ENCODE measurements at regions not wholly inside any gene's neighbourhood (a gene's known extent, or its start where the extent isn't known, plus 50 kb on each side); places are given as distances from the start of the nearest gene placed in this dataset.

- CTCF ChIA-PET: interaction anchor here (1.4 kb wide), 1 partner anchor 9 kb away, joined by 3 read pairs; no protein-coding TSS in a partner anchor
- no peaks in the 10 kb centered on the region for H3K27me3 Mint-ChIP-seq (ENCODE audit: low read depth)
- intact Hi-C loops (cut with micrococcal nuclease): no loop called here
Measured at GRCh38 chr4:141416219-141416618, 195.5 kb downstream of the ZNF330 start.

GRCh38 chr4:141416677-141417363, 196.1 kb downstream of the ZNF330 start:
- CTCF ChIA-PET: interaction anchor here (1.4 kb wide), 1 partner anchor 9 kb away, joined by 3 read pairs; no protein-coding TSS in a partner anchor
- no peaks in the 10 kb centered on the region for H3K27me3 Mint-ChIP-seq (ENCODE audit: low read depth)

More at GRCh38 chr4:141416219-141416618, 195.5 kb downstream of the ZNF330 start:
- no peak overlapping the region for H3K4me3 Mint-ChIP-seq
- H3K4me1 Mint-ChIP-seq (ENCODE audit: low read depth): no peaks in the 10 kb centered on the region
- no peak for DNase-seq
- H3K27ac Mint-ChIP-seq: no peak overlapping the region
- H3K36me3 Mint-ChIP-seq (ENCODE audit: low read depth): no peaks in the 10 kb centered on the region
- no peaks in the 10 kb centered on the region for H3K9me3 Mint-ChIP-seq

DNA sequence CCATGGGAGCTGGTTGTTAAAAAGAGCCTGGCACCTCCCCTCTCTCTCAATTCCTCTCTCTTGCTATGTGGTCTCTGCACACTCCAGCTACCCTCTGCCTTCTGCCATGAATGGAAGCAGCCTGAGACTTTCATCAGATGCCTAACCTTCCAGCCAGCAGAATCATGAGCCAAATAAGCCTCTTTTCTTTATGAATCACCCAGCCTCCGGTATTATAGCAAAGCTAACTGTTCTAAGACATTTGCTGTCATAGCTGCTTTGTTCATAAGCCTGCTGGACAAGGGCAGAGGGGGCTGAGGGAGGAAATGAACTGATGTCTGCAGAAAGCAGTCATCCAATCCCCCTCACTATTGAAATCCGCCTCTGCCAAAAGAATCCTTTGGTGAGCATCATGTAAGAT, 196.7 kb downstream of the ZNF330 start:
- Mint-ChIP-seq H3K9me3 (no peaks in the 10 kb centered on the region), H3K27ac (no peak overlapping the region), H3K27me3 (ENCODE audit: low read depth) (no peaks in the 10 kb centered on the region), H3K36me3 (ENCODE audit: low read depth) (no peaks in the 10 kb centered on the region), H3K4me1 (ENCODE audit: low read depth) (no peaks in the 10 kb centered on the region), H3K4me3 (no peak overlapping the region)
- CTCF ChIA-PET: no interaction called here
- DNase-seq: no peak
- intact Hi-C loops (cut with micrococcal nuclease): no loop called here

More at GRCh38 chr4:141416677-141417363, 196.1 kb downstream of the ZNF330 start:
- intact Hi-C loops (cut with micrococcal nuclease): no loop called here
- Mint-ChIP-seq H3K4me3 (no peak overlapping the region), H3K4me1 (ENCODE audit: low read depth) (no peaks in the 10 kb centered on the region), H3K9me3 (no peaks in the 10 kb centered on the region), H3K36me3 (ENCODE audit: low read depth) (no peaks in the 10 kb centered on the region), H3K27ac (no peak overlapping the region)
- no peak for DNase-seq

GRCh38 chr4:141425124-141425523, 204.4 kb downstream of the ZNF330 start:
- CTCF ChIA-PET: interaction anchor here (1.7 kb wide), 1 partner anchor 9 kb away, joined by 3 read pairs; no protein-coding TSS in a partner anchor
- no peak overlapping the region for H3K27ac Mint-ChIP-seq

DNA sequence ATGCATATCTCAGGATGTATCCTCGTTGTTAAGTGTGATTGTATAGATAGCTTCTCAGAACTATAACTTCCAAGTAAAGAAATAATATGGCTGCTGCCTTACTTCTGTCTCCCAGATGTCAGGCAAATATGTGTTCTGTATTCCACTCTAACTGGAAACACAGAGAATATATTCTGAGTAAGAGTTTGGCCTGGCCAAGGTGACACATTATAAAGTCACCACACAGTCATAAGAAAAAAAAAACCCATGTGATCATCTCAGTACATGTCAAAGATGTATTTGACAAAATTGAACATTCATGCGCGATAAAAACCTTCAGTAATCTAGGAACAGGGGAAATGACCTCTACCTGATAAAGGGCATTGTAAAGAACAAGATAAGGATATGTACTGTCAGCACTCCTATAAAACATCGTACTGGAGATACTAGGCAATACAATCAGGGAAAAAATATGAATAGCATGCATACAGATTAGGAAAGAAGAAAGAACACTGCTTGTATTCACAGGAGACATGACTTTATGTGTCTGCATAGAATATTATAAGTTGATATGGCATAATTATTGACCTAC, 207.1 kb downstream of the ZNF330 start:
- Mint-ChIP-seq H3K4me3 (no peak overlapping the region), H3K27me3 (ENCODE audit: low read depth) (peaks cover 7% of the 10 kb centered on the region), H3K36me3 (ENCODE audit: low read depth) (no peaks in the 10 kb centered on the region), H3K4me1 (ENCODE audit: low read depth) (no peaks in the 10 kb centered on the region), H3K27ac (no peak overlapping the region), H3K9me3 (no peaks in the 10 kb centered on the region)
- CTCF ChIA-PET: interaction anchor here (0.5 kb wide), 1 partner anchor 442 kb away, joined by 3 read pairs; no protein-coding TSS in a partner anchor
- DNase-seq: no peak
- intact Hi-C loops (cut with micrococcal nuclease): no loop called here

More at GRCh38 chr4:141425124-141425523, 204.4 kb downstream of the ZNF330 start:
- Mint-ChIP-seq H3K36me3 (ENCODE audit: low read depth) (no peaks in the 10 kb centered on the region), H3K4me1 (ENCODE audit: low read depth) (no peaks in the 10 kb centered on the region), H3K27me3 (ENCODE audit: low read depth) (peaks cover 9% of the 10 kb centered on the region), H3K4me3 (no peak overlapping the region), H3K9me3 (peaks cover 3% of the 10 kb centered on the region)
- no peak for DNase-seq
- intact Hi-C loops (cut with micrococcal nuclease): no loop called here

DNA sequence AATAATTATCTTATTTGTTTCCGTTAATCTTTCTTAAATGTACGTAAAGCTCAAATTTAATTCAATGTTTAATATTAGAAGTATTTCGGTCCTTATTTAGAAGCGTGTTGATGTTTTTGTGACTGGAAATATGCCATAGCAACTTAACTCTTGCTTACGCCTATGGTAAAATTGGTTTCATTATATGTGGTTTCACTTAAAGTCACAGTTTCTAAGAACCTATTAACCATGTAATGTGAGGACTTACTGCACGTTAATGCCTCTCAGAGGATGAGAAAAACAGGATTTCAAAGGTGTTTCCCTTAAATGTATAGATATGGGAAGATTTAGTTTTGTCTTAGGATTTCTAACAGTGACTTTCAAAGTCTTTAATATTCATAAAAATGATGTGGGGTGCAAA, 206.4 kb upstream of the IL15 start:
- Mint-ChIP-seq H3K36me3 (ENCODE audit: low read depth) (no peaks in the 10 kb centered on the region), H3K4me3 (no peak overlapping the region), H3K9me3 (peaks cover 3% of the 10 kb centered on the region), H3K27ac (no peak overlapping the region), H3K4me1 (ENCODE audit: low read depth) (no peaks in the 10 kb centered on the region), H3K27me3 (ENCODE audit: low read depth) (peaks cover 2% of the 10 kb centered on the region)
- no peak for DNase-seq
- CTCF ChIA-PET: interaction anchor here (1.1 kb wide), 1 partner anchor 26 kb away, joined by 3 read pairs; no protein-coding TSS in a partner anchor
- intact Hi-C loops (cut with micrococcal nuclease): no loop called here

- CTCF ChIA-PET: interaction anchor here (1.1 kb wide), 1 partner anchor 25 kb away, joined by 3 read pairs; no protein-coding TSS in a partner anchor
- Mint-ChIP-seq H3K36me3 (ENCODE audit: low read depth) (no peaks in the 10 kb centered on the region), H3K9me3 (peaks cover 3% of the 10 kb centered on the region), H3K27ac (no peak overlapping the region), H3K4me3 (no peak overlapping the region), H3K4me1 (ENCODE audit: low read depth) (no peaks in the 10 kb centered on the region), H3K27me3 (ENCODE audit: low read depth) (no peaks in the 10 kb centered on the region)
- DNase-seq: no peak
- intact Hi-C loops (cut with micrococcal nuclease): no loop called here
Measured at GRCh38 chr4:141430686-141431085, 205.7 kb upstream of the IL15 start.

DNA sequence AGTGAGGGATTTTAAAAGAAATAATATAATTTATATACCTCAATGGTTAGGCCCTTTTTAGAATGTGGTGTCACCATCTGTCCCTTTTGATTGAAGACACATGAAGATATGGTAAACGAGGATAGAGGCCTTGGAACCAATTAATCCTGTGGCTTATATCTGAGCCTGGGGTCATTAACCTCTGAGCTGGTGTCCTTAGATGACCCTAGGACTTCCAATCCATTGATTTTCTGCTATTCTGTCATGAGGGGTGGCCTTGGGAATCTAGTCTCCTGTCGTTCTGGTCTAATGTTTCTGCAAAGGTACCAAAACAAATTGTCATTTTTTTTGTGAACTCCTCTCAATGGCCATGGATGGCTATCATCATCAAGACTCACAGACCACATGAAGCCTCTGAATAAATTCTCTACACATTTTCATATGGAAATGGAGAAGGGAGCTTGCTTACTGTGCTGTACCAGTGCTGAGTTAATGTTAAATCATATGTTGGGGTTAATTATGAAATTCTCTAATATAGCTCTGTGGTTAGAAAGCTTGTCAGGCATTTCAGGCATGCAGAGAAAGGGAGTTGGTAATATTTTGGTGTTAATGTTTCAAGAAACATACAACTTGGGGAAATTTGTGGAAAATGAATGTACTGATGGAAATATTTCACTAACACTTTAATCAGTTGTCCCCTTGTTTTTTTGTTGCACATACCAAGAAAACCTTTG, 204.2 kb upstream of the IL15 start:
- Mint-ChIP-seq H3K27ac (no peak overlapping the region), H3K4me1 (ENCODE audit: low read depth) (no peaks in the 10 kb centered on the region)

GRCh38 chr4:141435446-141436225, 200.7 kb upstream of the IL15 start:
- intact Hi-C loops (cut with micrococcal nuclease): no loop called here
- H3K4me3 Mint-ChIP-seq: no peak overlapping the region
- no peaks in the 10 kb centered on the region for H3K36me3 Mint-ChIP-seq (ENCODE audit: low read depth)
- H3K27ac Mint-ChIP-seq: no peak overlapping the region
- peaks cover 3% of the 10 kb centered on the region for H3K9me3 Mint-ChIP-seq
- H3K27me3 Mint-ChIP-seq (ENCODE audit: low read depth): no peaks in the 10 kb centered on the region
- CTCF ChIA-PET: no interaction called here
- H3K4me1 Mint-ChIP-seq (ENCODE audit: low read depth): no peaks in the 10 kb centered on the region
- no peak for DNase-seq

More for the DNA sequence above, 204.2 kb upstream of the IL15 start:
- Mint-ChIP-seq H3K27me3 (ENCODE audit: low read depth) (no peaks in the 10 kb centered on the region), H3K36me3 (ENCODE audit: low read depth) (no peaks in the 10 kb centered on the region), H3K4me3 (no peak overlapping the region), H3K9me3 (peaks cover 3% of the 10 kb centered on the region)
- CTCF ChIA-PET: no interaction called here
- intact Hi-C loops (cut with micrococcal nuclease): no loop called here
- DNase-seq: no peak

DNA sequence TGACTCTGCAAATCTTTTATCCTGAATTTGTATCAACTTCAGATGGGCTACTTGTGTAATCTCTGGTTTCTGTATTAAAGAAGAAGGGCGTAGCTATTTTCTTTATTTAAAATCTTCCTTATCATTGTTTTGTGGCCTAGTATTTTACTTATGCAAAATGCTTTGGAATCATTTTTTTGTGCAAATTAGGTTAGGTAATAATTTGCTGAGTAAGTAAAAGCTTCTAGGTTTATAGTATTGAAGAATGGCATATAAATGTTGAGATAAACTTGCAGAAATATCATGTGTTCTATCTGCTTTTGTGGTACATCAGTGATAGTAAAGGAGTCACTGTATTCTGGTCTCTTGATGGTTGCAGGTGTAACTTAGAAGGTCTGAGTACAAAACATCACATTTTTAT, 197.2 kb upstream of the IL15 start:
- Mint-ChIP-seq H3K4me3 (no peak overlapping the region), H3K4me1 (ENCODE audit: low read depth) (no peaks in the 10 kb centered on the region), H3K27me3 (ENCODE audit: low read depth) (no peaks in the 10 kb centered on the region), H3K27ac (no peak overlapping the region), H3K9me3 (no peaks in the 10 kb centered on the region), H3K36me3 (ENCODE audit: low read depth) (no peaks in the 10 kb centered on the region)
- DNase-seq: no peak
- CTCF ChIA-PET: no interaction called here
- intact Hi-C loops (cut with micrococcal nuclease): no loop called here

GRCh38 chr4:141447761-141448160, 188.6 kb upstream of the IL15 start:
- DNase-seq: no peak
- Mint-ChIP-seq H3K27ac (no peak overlapping the region), H3K36me3 (ENCODE audit: low read depth) (no peaks in the 10 kb centered on the region), H3K4me1 (ENCODE audit: low read depth) (no peaks in the 10 kb centered on the region), H3K4me3 (no peak overlapping the region), H3K27me3 (ENCODE audit: low read depth) (peaks cover 3% of the 10 kb centered on the region), H3K9me3 (peaks cover 3% of the 10 kb centered on the region)
- CTCF ChIA-PET: no interaction called here
- intact Hi-C loops (cut with micrococcal nuclease): no loop called here

DNA sequence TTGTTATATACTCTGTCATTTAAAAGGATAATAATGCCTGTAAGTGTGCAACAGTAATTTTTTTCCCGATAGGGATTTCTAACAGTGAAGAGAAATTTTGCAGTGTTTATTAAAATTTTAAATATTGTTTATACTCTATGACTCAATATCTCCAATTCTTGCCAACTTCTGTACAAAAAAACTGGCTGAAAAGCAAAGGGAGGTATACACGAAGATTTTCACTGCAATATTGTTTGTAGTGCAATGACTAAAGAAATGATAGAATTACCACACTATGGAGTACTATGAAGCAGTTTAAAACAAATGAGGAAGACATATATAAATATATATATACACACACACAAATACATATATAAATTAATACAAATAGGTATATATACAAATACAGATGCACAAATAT, 187.9 kb upstream of the IL15 start:
- DNase-seq: no peak
- Mint-ChIP-seq H3K27me3 (ENCODE audit: low read depth) (peaks cover 3% of the 10 kb centered on the region), H3K9me3 (peaks cover 3% of the 10 kb centered on the region), H3K27ac (no peak overlapping the region), H3K4me3 (no peak overlapping the region), H3K36me3 (ENCODE audit: low read depth) (no peaks in the 10 kb centered on the region), H3K4me1 (ENCODE audit: low read depth) (no peaks in the 10 kb centered on the region)
- intact Hi-C loops (cut with micrococcal nuclease): no loop called here
- CTCF ChIA-PET: no interaction called here
